ENCODE measurements at regions not wholly inside any gene's neighbourhood (a gene's known extent, or its start where the extent isn't known, plus 50 kb on each side); places are given as distances from the start of the nearest gene placed in this dataset.
"Not testable (repeated sequence)": the region's sequence is repeated elsewhere in the genome, so short reads cannot be mapped to it uniquely, and the experiment has no call there.

- no peak for ATAC-seq
- TF ChIP-seq, protein P1, sequence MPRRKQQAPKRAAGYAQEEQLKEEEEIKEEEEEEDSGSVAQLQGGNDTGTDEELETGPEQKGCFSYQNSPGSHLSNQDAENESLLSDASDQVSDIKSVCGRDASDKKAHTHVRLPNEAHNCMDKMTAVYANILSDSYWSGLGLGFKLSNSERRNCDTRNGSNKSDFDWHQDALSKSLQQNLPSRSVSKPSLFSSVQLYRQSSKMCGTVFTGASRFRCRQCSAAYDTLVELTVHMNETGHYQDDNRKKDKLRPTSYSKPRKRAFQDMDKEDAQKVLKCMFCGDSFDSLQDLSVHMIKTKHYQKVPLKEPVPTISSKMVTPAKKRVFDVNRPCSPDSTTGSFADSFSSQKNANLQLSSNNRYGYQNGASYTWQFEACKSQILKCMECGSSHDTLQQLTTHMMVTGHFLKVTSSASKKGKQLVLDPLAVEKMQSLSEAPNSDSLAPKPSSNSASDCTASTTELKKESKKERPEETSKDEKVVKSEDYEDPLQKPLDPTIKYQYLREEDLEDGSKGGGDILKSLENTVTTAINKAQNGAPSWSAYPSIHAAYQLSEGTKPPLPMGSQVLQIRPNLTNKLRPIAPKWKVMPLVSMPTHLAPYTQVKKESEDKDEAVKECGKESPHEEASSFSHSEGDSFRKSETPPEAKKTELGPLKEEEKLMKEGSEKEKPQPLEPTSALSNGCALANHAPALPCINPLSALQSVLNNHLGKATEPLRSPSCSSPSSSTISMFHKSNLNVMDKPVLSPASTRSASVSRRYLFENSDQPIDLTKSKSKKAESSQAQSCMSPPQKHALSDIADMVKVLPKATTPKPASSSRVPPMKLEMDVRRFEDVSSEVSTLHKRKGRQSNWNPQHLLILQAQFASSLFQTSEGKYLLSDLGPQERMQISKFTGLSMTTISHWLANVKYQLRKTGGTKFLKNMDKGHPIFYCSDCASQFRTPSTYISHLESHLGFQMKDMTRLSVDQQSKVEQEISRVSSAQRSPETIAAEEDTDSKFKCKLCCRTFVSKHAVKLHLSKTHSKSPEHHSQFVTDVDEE (CRISPR knock-in tag; IDR thresholded peaks at IDR 0.05) = no peak
- TF ChIP-seq TCF4 (CRISPR knock-in tag; IDR thresholded peaks at IDR 0.05; ENCODE audit: borderline replicate concordance) = no peak
Observed at GRCh38 chr3:164007765-164008164, 1070.5 kb downstream of the SI start.

GRCh38 chr3:164004205-164004604, 1074.1 kb downstream of the SI start:
- TF ChIP-seq PPARA (CRISPR knock-in tag; IDR thresholded peaks at IDR 0.05; ENCODE audit: borderline replicate concordance) (no peak), ZC3H10 (CRISPR knock-in tag; IDR thresholded peaks at IDR 0.05) (no peak), PATZ1 (CRISPR knock-in tag; IDR thresholded peaks at IDR 0.05; ENCODE audit: borderline replicate concordance) (no peak), TOX (CRISPR knock-in tag; IDR thresholded peaks at IDR 0.05; ENCODE audit: borderline replicate concordance) (no peak), ZNF70 (CRISPR knock-in tag; IDR thresholded peaks at IDR 0.05) (no peak), OSR1 (CRISPR knock-in tag; IDR thresholded peaks at IDR 0.05) (no peak), ZNF565 (CRISPR knock-in tag; conservative IDR thresholded peaks at IDR 0.05; ENCODE audit: low read depth) (no peak), RARB (CRISPR knock-in tag; IDR thresholded peaks at IDR 0.05) (no peak), GLIS3 (CRISPR knock-in tag; IDR thresholded peaks at IDR 0.05) (no peak), BACH2 (CRISPR knock-in tag; IDR thresholded peaks at IDR 0.05; ENCODE audit: borderline replicate concordance) (no peak), POU6F1 (CRISPR knock-in tag; IDR thresholded peaks at IDR 0.05; ENCODE audit: borderline replicate concordance, low read depth) (no peak), ESRRG (CRISPR knock-in tag; IDR thresholded peaks at IDR 0.05) (no peak), ZFP30 (CRISPR knock-in tag; IDR thresholded peaks at IDR 0.05) (no peak), SNAI2 (CRISPR knock-in tag; IDR thresholded peaks at IDR 0.05) (no peak), TCF4 (CRISPR knock-in tag; IDR thresholded peaks at IDR 0.05; ENCODE audit: borderline replicate concordance) (no peak), ZFP3 (CRISPR knock-in tag; IDR thresholded peaks at IDR 0.05) (no peak), ZNF8 (CRISPR knock-in tag; IDR thresholded peaks at IDR 0.05) (no peak), CREB5 (CRISPR knock-in tag; IDR thresholded peaks at IDR 0.05; ENCODE audit: low read depth) (no peak)
- TF ChIP-seq, protein P2, sequence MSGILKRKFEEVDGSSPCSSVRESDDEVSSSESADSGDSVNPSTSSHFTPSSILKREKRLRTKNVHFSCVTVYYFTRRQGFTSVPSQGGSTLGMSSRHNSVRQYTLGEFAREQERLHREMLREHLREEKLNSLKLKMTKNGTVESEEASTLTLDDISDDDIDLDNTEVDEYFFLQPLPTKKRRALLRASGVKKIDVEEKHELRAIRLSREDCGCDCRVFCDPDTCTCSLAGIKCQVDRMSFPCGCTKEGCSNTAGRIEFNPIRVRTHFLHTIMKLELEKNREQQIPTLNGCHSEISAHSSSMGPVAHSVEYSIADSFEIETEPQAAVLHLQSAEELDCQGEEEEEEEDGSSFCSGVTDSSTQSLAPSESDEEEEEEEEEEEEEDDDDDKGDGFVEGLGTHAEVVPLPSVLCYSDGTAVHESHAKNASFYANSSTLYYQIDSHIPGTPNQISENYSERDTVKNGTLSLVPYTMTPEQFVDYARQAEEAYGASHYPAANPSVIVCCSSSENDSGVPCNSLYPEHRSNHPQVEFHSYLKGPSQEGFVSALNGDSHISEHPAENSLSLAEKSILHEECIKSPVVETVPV (CRISPR knock-in tag; IDR thresholded peaks at IDR 0.05) = no peak
- TF ChIP-seq, protein P1 (CRISPR knock-in tag; IDR thresholded peaks at IDR 0.05) = no peak
- no peak for ATAC-seq

- ATAC-seq = not testable (repeated sequence)
Observed at GRCh38 chr3:164003016-164003415, 1075.3 kb downstream of the SI start.
